Activated naive CD8-positive, alpha-beta T cell treated with anti-CD3 and anti-CD28 coated beads for 36 hours (primary cell): ENCODE measurements at regions not wholly inside any gene's neighbourhood (a gene's known extent, or its start where the extent isn't known, plus 50 kb on each side); places are given as distances from the start of the nearest gene placed in this dataset.

Experiments
- DNase-seq: peaks from one replicate; pipeline ENCODE4 v3.0.0; 2021
- H3K27ac Mint-ChIP-seq: one replicate; pipeline ENCODE4 v1.8.0; 2022; ENCODE audit warnings: mild to moderate bottlenecking, moderate library complexity, mixed read lengths
- H3K27me3 Mint-ChIP-seq: one replicate; pipeline ENCODE4 v1.8.0; 2022; ENCODE audit warnings: mild to moderate bottlenecking, mixed read lengths
- H3K36me3 Mint-ChIP-seq: one replicate; pipeline ENCODE4 v1.8.0; 2021; ENCODE audit warnings: mild to moderate bottlenecking, mixed read lengths
- H3K4me1 Mint-ChIP-seq: one replicate; pipeline ENCODE4 v1.8.0; 2021; ENCODE audit warnings: mixed read lengths
- H3K4me3 Mint-ChIP-seq: one replicate; pipeline ENCODE4 v1.8.0; 2022; ENCODE audit warnings: mild to moderate bottlenecking, moderate library complexity, mixed read lengths
- H3K9me3 Mint-ChIP-seq: one replicate; pipeline ENCODE4 v1.8.0; 2022; ENCODE audit warnings: mixed read lengths

- no peaks in the 10 kb centered on the region for H3K9me3 Mint-ChIP-seq
- no peak overlapping the region for H3K27ac Mint-ChIP-seq
- H3K27me3 Mint-ChIP-seq = peaks cover 3% of the 10 kb centered on the region
- no peaks in the 10 kb centered on the region for H3K4me1 Mint-ChIP-seq
- no peak overlapping the region for H3K4me3 Mint-ChIP-seq
- no peaks in the 10 kb centered on the region for H3K36me3 Mint-ChIP-seq
- DNase-seq = no peak
Observed at GRCh38 chr1:182189535-182190066, 128.1 kb upstream of the ZNF648 start.

GRCh38 chr1:182186757-182187146 lies 125.2 kb upstream of the ZNF648 start:
- H3K4me1 Mint-ChIP-seq = no peaks in the 10 kb centered on the region
- H3K9me3 Mint-ChIP-seq = no peaks in the 10 kb centered on the region
- H3K4me3 Mint-ChIP-seq = no peak overlapping the region
- H3K27me3 Mint-ChIP-seq = no peaks in the 10 kb centered on the region
- no peak overlapping the region for H3K27ac Mint-ChIP-seq
- no peaks in the 10 kb centered on the region for H3K36me3 Mint-ChIP-seq
- no peak for DNase-seq

GRCh38 chr1:182185842-182186756 lies 124.6 kb upstream of the ZNF648 start:
- Mint-ChIP-seq H3K27ac (no peak overlapping the region), H3K27me3 (no peaks in the 10 kb centered on the region), H3K36me3 (no peaks in the 10 kb centered on the region), H3K9me3 (no peaks in the 10 kb centered on the region), H3K4me3 (no peak overlapping the region), H3K4me1 (no peaks in the 10 kb centered on the region)
- DNase-seq = no peak

- Mint-ChIP-seq H3K27me3 (no peaks in the 10 kb centered on the region), H3K4me3 (no peak overlapping the region), H3K36me3 (no peaks in the 10 kb centered on the region), H3K9me3 (no peaks in the 10 kb centered on the region), H3K4me1 (no peaks in the 10 kb centered on the region), H3K27ac (no peak overlapping the region)
- DNase-seq = no peak
Observed at GRCh38 chr1:182185136-182185535, 123.6 kb upstream of the ZNF648 start.

GRCh38 chr1:182183606-182184005 lies 122.1 kb upstream of the ZNF648 start:
- H3K27me3 Mint-ChIP-seq = no peaks in the 10 kb centered on the region
- no peak for DNase-seq
- no peaks in the 10 kb centered on the region for H3K4me1 Mint-ChIP-seq
- no peaks in the 10 kb centered on the region for H3K9me3 Mint-ChIP-seq
- no peak overlapping the region for H3K4me3 Mint-ChIP-seq
- H3K27ac Mint-ChIP-seq = no peak overlapping the region
- no peaks in the 10 kb centered on the region for H3K36me3 Mint-ChIP-seq

- no peaks in the 10 kb centered on the region for H3K36me3 Mint-ChIP-seq
- no peak for DNase-seq
- H3K27me3 Mint-ChIP-seq = no peaks in the 10 kb centered on the region
- H3K4me1 Mint-ChIP-seq = no peaks in the 10 kb centered on the region
- no peak overlapping the region for H3K27ac Mint-ChIP-seq
- no peak overlapping the region for H3K4me3 Mint-ChIP-seq
- no peaks in the 10 kb centered on the region for H3K9me3 Mint-ChIP-seq
Observed at GRCh38 chr1:182182311-182182710, 120.8 kb upstream of the ZNF648 start.

- Mint-ChIP-seq H3K27ac (no peak overlapping the region), H3K4me3 (no peak overlapping the region), H3K27me3 (no peaks in the 10 kb centered on the region), H3K36me3 (no peaks in the 10 kb centered on the region), H3K4me1 (no peaks in the 10 kb centered on the region), H3K9me3 (peaks cover 2% of the 10 kb centered on the region)
- DNase-seq = no peak
Observed at GRCh38 chr1:182181167-182181572, 119.7 kb upstream of the ZNF648 start.

- no peak for DNase-seq
- H3K36me3 Mint-ChIP-seq = no peaks in the 10 kb centered on the region
- H3K27me3 Mint-ChIP-seq = no peaks in the 10 kb centered on the region
- H3K4me3 Mint-ChIP-seq = no peak overlapping the region
- peaks cover 6% of the 10 kb centered on the region for H3K9me3 Mint-ChIP-seq
- peaks cover 8% of the 10 kb centered on the region for H3K4me1 Mint-ChIP-seq
- no peak overlapping the region for H3K27ac Mint-ChIP-seq
Observed at GRCh38 chr1:182175361-182175931, 113.9 kb upstream of the ZNF648 start.

- Mint-ChIP-seq H3K36me3 (no peaks in the 10 kb centered on the region), H3K9me3 (peaks cover 6% of the 10 kb centered on the region), H3K4me1 (peaks cover 10% of the 10 kb centered on the region), H3K4me3 (no peak overlapping the region), H3K27me3 (no peaks in the 10 kb centered on the region), H3K27ac (no peak overlapping the region)
- no peak for DNase-seq
Observed at GRCh38 chr1:182174513-182174855, 113.0 kb upstream of the ZNF648 start.

GRCh38 chr1:182173808-182174512 lies 112.4 kb upstream of the ZNF648 start:
- no peaks in the 10 kb centered on the region for H3K36me3 Mint-ChIP-seq
- H3K27me3 Mint-ChIP-seq = no peaks in the 10 kb centered on the region
- peaks cover 6% of the 10 kb centered on the region for H3K9me3 Mint-ChIP-seq
- H3K4me3 Mint-ChIP-seq = no peak overlapping the region
- no peak for DNase-seq
- no peak overlapping the region for H3K27ac Mint-ChIP-seq
- peaks cover 12% of the 10 kb centered on the region for H3K4me1 Mint-ChIP-seq

GRCh38 chr1:182172699-182173098 lies 111.2 kb upstream of the ZNF648 start:
- Mint-ChIP-seq H3K27me3 (no peaks in the 10 kb centered on the region), H3K9me3 (peaks cover 6% of the 10 kb centered on the region), H3K36me3 (no peaks in the 10 kb centered on the region), H3K27ac (no peak overlapping the region), H3K4me1 (peaks cover 12% of the 10 kb centered on the region), H3K4me3 (no peak overlapping the region)
- DNase-seq = no peak

- Mint-ChIP-seq H3K27ac (no peak overlapping the region), H3K4me1 (peaks cover 12% of the 10 kb centered on the region), H3K27me3 (no peaks in the 10 kb centered on the region), H3K36me3 (no peaks in the 10 kb centered on the region), H3K9me3 (peaks cover 4% of the 10 kb centered on the region), H3K4me3 (no peak overlapping the region)
- no peak for DNase-seq
Observed at GRCh38 chr1:182170891-182171461, 109.5 kb upstream of the ZNF648 start.

GRCh38 chr1:182169203-182169602 lies 107.7 kb upstream of the ZNF648 start:
- H3K27ac Mint-ChIP-seq = no peak overlapping the region

GRCh38 chr1:182166750-182167149 lies 105.2 kb upstream of the ZNF648 start:
- Mint-ChIP-seq H3K27me3 (no peaks in the 10 kb centered on the region), H3K4me1 (peaks cover 12% of the 10 kb centered on the region), H3K27ac (no peak overlapping the region), H3K36me3 (no peaks in the 10 kb centered on the region), H3K9me3 (peaks cover 4% of the 10 kb centered on the region), H3K4me3 (no peak overlapping the region)
- DNase-seq = no peak

More at GRCh38 chr1:182169203-182169602, 107.7 kb upstream of the ZNF648 start:
- Mint-ChIP-seq H3K27me3 (no peaks in the 10 kb centered on the region), H3K4me3 (no peak overlapping the region), H3K9me3 (peaks cover 4% of the 10 kb centered on the region), H3K36me3 (no peaks in the 10 kb centered on the region), H3K4me1 (peaks cover 12% of the 10 kb centered on the region)
- no peak for DNase-seq

GRCh38 chr1:182166321-182166720 lies 104.8 kb upstream of the ZNF648 start:
- DNase-seq = no peak
- Mint-ChIP-seq H3K27ac (no peak overlapping the region), H3K36me3 (no peaks in the 10 kb centered on the region), H3K9me3 (peaks cover 4% of the 10 kb centered on the region), H3K27me3 (no peaks in the 10 kb centered on the region), H3K4me1 (peaks cover 12% of the 10 kb centered on the region), H3K4me3 (no peak overlapping the region)
